ENCODE measurements at regions not wholly inside any gene's neighbourhood (a gene's known extent, or its start where the extent isn't known, plus 50 kb on each side); places are given as distances from the start of the nearest gene placed in this dataset.

DNA sequence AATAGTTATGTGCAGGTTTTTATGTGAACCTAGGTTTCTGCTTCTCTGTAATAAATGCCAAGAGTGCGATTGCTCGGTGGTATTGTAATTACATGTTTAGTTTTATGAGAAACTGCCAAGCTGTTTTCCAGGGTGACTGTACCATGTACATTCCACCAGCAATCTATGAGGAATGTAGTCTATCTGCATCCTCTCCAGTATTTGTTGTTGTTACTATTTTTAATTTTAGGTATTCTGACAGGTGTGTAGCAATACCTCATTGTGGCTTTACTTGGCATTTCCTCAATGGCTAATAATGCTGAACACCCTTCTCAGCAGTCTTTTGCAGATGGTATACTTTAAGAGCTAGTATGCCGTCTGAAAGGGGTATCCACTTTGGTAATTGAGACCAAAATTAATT, 142.1 kb downstream of the BMP2 start:
- no peak for FAIRE-seq

GRCh38 chr20:6914986-6915385, 147.5 kb downstream of the BMP2 start:
- FAIRE-seq (no peak), DNase-seq (ENCODE audit: insufficient read length, low spot score) (no peak)
- no peak for TF ChIP-seq POLR2A (IDR thresholded peaks at IDR 0.05; ENCODE audit: low read depth, low read length)

More for the DNA sequence above, 142.1 kb downstream of the BMP2 start:
- no peak for TF ChIP-seq POLR2A (IDR thresholded peaks at IDR 0.05; ENCODE audit: low read depth, low read length)
- no peak for DNase-seq (ENCODE audit: insufficient read length, low spot score)

- no peak for FAIRE-seq
- DNase-seq (ENCODE audit: insufficient read length, low spot score), result no peak
- TF ChIP-seq POLR2A (IDR thresholded peaks at IDR 0.05; ENCODE audit: low read depth, low read length), result no peak
Observed at GRCh38 chr20:6916938-6917337, 149.5 kb downstream of the BMP2 start.

GRCh38 chr20:6919792-6920468, 152.4 kb downstream of the BMP2 start:
- DNase-seq (ENCODE audit: insufficient read length, low spot score), result no peak
- no peak for TF ChIP-seq POLR2A (IDR thresholded peaks at IDR 0.05; ENCODE audit: low read depth, low read length)
- FAIRE-seq, result no peak

DNA sequence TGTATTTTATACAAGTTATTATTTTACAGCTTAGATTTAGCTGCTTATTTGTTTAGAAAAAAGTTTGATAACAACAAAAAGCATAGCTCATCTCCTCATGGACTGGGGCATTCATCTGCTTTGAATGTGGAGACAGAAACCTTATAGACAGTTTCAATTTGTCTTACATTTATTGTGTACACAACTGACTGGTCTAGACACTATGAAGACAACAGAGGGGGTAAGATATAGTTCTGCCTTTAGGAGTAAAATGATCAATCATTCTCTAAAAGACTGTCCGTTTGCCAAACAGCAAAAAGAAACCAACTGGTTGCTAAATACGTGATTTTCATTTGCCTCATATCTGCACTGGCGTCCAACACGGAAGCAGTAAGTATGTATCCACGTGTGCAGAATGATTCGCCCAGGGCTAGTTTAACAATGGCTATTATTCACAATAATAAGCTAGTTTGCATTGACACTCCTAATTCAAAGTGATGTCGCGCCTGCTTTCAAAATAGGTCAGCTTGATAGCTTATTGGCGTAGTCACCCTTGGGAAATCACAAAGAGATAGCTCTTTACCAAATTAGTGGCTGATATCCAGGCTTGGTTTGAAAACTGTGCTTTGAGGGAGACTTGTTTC, 153.6 kb downstream of the BMP2 start:
- no peak for DNase-seq (ENCODE audit: insufficient read length, low spot score)
- FAIRE-seq, result no peak

GRCh38 chr20:6921717-6922386, 154.4 kb downstream of the BMP2 start:
- DNase-seq (ENCODE audit: insufficient read length, low spot score) (no peak), FAIRE-seq (no peak)
- TF ChIP-seq POLR2A (IDR thresholded peaks at IDR 0.05; ENCODE audit: low read depth, low read length), result no peak

More for the DNA sequence above, 153.6 kb downstream of the BMP2 start:
- no peak for TF ChIP-seq POLR2A (IDR thresholded peaks at IDR 0.05; ENCODE audit: low read depth, low read length)

GRCh38 chr20:6924681-6925080, 157.2 kb downstream of the BMP2 start:
- FAIRE-seq (no peak), DNase-seq (ENCODE audit: insufficient read length, low spot score) (no peak)
- no peak for TF ChIP-seq POLR2A (IDR thresholded peaks at IDR 0.05; ENCODE audit: low read depth, low read length)

- DNase-seq (ENCODE audit: insufficient read length, low spot score) (no peak), FAIRE-seq (no peak)
- TF ChIP-seq POLR2A (IDR thresholded peaks at IDR 0.05; ENCODE audit: low read depth, low read length), result no peak
Observed at GRCh38 chr20:6925744-6926278, 158.3 kb downstream of the BMP2 start.

- no peak for TF ChIP-seq POLR2A (IDR thresholded peaks at IDR 0.05; ENCODE audit: low read depth, low read length)
- DNase-seq (ENCODE audit: insufficient read length, low spot score) (peak; percentile 2), FAIRE-seq (no peak)
Observed at GRCh38 chr20:6940048-6940447, 172.6 kb downstream of the BMP2 start.

DNA sequence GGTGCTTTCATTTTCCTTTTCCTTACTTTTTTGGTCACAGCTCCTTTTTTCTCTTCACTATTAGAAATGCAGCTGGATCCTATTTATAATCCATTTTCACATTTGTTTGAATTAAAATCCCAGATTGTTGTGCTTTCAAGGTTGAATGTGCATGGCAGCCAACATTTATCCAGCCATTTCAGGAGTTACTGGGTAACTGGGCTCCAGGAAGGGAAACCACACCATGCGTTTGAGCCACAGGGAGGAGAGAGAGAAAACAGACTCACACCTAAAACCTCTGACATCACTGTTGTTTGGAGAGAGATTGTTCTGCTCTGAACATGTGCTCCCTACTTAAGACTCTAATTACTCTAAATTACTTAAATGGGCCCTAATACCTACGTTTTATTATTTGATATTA, 173.4 kb downstream of the BMP2 start:
- no peak for FAIRE-seq

DNA sequence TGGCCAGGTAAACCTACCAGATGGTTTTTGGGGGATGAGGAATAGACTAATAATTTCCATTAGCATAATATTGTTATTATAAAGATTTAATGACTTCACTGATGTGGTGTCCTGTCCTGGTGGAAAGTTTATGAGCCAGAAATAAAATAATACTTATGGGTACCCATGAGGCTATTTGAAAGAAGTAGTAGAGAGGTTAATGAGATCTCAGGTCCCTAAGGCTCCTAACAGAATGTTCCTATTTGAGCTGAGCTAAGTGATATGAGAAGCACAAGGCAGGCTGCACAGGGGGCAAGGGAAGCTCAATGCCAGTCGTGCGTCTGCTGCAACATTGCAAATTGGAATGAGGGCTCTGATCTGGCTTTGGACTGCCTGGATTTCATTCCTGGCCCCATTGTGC, 174.1 kb downstream of the BMP2 start:
- DNase-seq (ENCODE audit: insufficient read length, low spot score), result no peak
- no peak for TF ChIP-seq POLR2A (IDR thresholded peaks at IDR 0.05; ENCODE audit: low read depth, low read length)
- no peak for FAIRE-seq

More for the DNA sequence above, 173.4 kb downstream of the BMP2 start:
- no peak for DNase-seq (ENCODE audit: insufficient read length, low spot score)
- TF ChIP-seq POLR2A (IDR thresholded peaks at IDR 0.05; ENCODE audit: low read depth, low read length), result no peak

DNA sequence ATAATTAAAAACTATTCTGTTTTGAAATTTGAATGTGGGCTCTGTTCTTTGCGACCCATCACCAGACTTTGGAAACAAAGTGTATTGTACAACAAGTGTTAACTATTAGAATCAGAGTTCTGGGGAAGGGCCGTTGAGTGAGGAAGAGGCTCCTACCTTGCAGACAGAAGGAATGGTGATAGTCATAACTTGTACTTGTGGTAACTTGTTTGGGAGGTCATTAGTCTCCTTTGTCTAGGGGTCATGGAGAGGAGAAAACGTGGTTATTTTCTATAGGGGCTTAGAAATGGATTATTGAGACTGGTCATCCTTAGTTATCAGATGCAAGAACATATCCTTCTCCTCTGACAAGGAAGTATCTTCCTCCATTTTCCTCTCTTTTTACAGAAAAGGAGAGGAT, 174.8 kb downstream of the BMP2 start:
- FAIRE-seq, result no peak
- TF ChIP-seq POLR2A (IDR thresholded peaks at IDR 0.05; ENCODE audit: low read depth, low read length), result no peak
- no peak for DNase-seq (ENCODE audit: insufficient read length, low spot score)

GRCh38 chr20:6944292-6944691, 176.8 kb downstream of the BMP2 start:
- no peak for TF ChIP-seq POLR2A (IDR thresholded peaks at IDR 0.05; ENCODE audit: low read depth, low read length)
- DNase-seq (ENCODE audit: insufficient read length, low spot score), result no peak
- no peak for FAIRE-seq

DNA sequence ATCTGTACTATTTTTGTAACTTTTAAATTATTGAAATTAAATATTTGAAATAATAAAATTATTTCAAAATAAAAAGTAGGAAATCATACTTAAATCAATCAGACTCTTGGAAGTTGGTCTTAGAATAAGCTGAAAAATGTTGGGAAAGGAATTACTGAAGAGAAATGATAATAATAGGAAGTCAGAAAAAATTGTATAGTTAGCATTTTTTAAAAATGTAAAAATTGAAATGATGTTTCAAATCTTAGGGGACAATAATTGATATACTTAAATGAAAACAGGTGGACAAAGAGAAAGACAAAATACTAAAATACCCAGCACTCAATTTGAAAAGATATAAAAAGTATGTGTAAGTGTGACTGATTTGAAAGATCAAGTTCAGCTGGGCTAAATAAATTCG, 186.1 kb downstream of the BMP2 start:
- no peak for DNase-seq (ENCODE audit: insufficient read length, low spot score)
- no peak for FAIRE-seq
- TF ChIP-seq POLR2A (IDR thresholded peaks at IDR 0.05; ENCODE audit: low read depth, low read length), result no peak
